ENCODE measurements at regions not wholly inside any gene's neighbourhood (a gene's known extent, or its start where the extent isn't known, plus 50 kb on each side); places are given as distances from the start of the nearest gene placed in this dataset.

DNA sequence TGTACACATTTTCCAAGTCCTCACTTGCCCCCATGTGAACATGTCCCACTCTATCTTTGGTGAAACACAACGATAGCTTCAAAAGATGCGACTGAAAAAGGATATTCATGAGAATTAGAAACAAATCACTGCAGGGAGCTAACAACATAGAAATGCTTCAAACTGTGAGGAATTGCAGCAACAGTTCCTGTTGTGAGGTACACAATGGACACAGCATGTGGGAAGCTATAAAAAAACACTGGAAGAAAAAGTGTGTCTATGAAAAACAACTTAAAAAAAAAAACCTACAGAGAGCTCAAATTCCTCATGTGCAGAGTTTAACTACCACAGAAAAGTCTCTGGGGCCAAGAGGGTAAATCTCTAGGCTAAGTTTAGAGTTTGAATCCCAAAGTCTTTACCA lies 51.6 kb upstream of the BLTP1 start:
- Histone ChIP-seq H3K27me3 (replicated peaks; ENCODE audit: control insufficient read depth, insufficient read depth, low read length) (no peaks in the 10 kb centered on the region), H3K4me3 (ENCODE audit: low read depth, low read length) (no peak overlapping the region), H3K4me1 (no peaks in the 10 kb centered on the region), H3K9me3 (no peaks in the 10 kb centered on the region), H3K36me3 (ENCODE audit: control insufficient read depth, insufficient read depth, low read length) (no peaks in the 10 kb centered on the region)
- H3K36me3 Mint-ChIP-seq (ENCODE audit: insufficient read depth, unreplicated experiment) = no peaks in the 10 kb centered on the region
- no peak overlapping the region for H3K4me3 Mint-ChIP-seq (ENCODE audit: unreplicated experiment)
- no TSS peak for BruUV-seq (replicated peaks)
- no peaks in the 10 kb centered on the region for H3K9me3 Mint-ChIP-seq (ENCODE audit: unreplicated experiment)
- intact Hi-C loops (cut with micrococcal nuclease; ENCODE audit: unreplicated experiment) = no loop called here
- no peaks in the 10 kb centered on the region for H3K4me1 Mint-ChIP-seq (ENCODE audit: low read depth, unreplicated experiment)
- TF ChIP-seq, protein P1, sequence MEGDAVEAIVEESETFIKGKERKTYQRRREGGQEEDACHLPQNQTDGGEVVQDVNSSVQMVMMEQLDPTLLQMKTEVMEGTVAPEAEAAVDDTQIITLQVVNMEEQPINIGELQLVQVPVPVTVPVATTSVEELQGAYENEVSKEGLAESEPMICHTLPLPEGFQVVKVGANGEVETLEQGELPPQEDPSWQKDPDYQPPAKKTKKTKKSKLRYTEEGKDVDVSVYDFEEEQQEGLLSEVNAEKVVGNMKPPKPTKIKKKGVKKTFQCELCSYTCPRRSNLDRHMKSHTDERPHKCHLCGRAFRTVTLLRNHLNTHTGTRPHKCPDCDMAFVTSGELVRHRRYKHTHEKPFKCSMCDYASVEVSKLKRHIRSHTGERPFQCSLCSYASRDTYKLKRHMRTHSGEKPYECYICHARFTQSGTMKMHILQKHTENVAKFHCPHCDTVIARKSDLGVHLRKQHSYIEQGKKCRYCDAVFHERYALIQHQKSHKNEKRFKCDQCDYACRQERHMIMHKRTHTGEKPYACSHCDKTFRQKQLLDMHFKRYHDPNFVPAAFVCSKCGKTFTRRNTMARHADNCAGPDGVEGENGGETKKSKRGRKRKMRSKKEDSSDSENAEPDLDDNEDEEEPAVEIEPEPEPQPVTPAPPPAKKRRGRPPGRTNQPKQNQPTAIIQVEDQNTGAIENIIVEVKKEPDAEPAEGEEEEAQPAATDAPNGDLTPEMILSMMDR (IDR thresholded peaks at IDR 0.05; ENCODE audit: insufficient read depth in 1 of 2, low read depth in 1 of 2, low read length in 1 of 2, severe bottlenecking in 1 of 2, unreplicated experiment in 1 of 2) = no peak
- DNase-seq = no peak
- POLR2A ChIA-PET = no interaction called here
- H3K27me3 Mint-ChIP-seq (ENCODE audit: insufficient read depth, unreplicated experiment) = peaks cover 14% of the 10 kb centered on the region
- CTCF ChIA-PET = no interaction called here
- H3K27ac Mint-ChIP-seq (ENCODE audit: unreplicated experiment) = no peak overlapping the region

DNA sequence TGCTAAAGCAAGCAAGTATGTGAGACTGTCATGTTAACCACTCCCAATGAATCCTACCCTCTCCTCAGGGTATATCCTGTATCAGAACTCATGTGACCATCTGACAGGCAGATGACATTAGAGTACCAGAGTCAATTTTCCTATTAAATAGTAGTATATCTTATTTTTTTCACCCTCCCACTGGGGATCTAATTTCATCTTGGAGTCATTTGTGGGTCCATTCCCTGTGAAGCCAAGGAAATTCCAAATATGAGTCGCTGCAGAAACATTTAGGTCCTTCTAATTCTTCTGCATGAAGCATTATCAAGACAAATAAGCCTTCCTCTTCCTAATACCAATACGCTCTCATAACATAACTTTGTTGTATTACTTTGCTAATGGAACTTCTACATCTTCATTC lies 52.2 kb upstream of the BLTP1 start:
- Histone ChIP-seq H3K4me3 (ENCODE audit: low read depth, low read length) (no peak overlapping the region), H3K4me1 (no peaks in the 10 kb centered on the region), H3K36me3 (ENCODE audit: control insufficient read depth, insufficient read depth, low read length) (no peaks in the 10 kb centered on the region), H3K9me3 (no peaks in the 10 kb centered on the region), H3K27me3 (replicated peaks; ENCODE audit: control insufficient read depth, insufficient read depth, low read length) (no peaks in the 10 kb centered on the region)
- no peak overlapping the region for H3K4me3 Mint-ChIP-seq (ENCODE audit: unreplicated experiment)
- BruUV-seq (replicated peaks) = no TSS peak
- no peak for DNase-seq
- CTCF ChIA-PET = no interaction called here
- TF ChIP-seq, protein P1 (IDR thresholded peaks at IDR 0.05; ENCODE audit: insufficient read depth in 1 of 2, low read depth in 1 of 2, low read length in 1 of 2, severe bottlenecking in 1 of 2, unreplicated experiment in 1 of 2) = no peak
- H3K4me1 Mint-ChIP-seq (ENCODE audit: low read depth, unreplicated experiment) = no peaks in the 10 kb centered on the region
- no peak overlapping the region for H3K27ac Mint-ChIP-seq (ENCODE audit: unreplicated experiment)
- no peaks in the 10 kb centered on the region for H3K9me3 Mint-ChIP-seq (ENCODE audit: unreplicated experiment)
- POLR2A ChIA-PET = no interaction called here
- H3K36me3 Mint-ChIP-seq (ENCODE audit: insufficient read depth, unreplicated experiment) = no peaks in the 10 kb centered on the region
- H3K27me3 Mint-ChIP-seq (ENCODE audit: insufficient read depth, unreplicated experiment) = peaks cover 14% of the 10 kb centered on the region
- intact Hi-C loops (cut with micrococcal nuclease; ENCODE audit: unreplicated experiment) = no loop called here

DNA sequence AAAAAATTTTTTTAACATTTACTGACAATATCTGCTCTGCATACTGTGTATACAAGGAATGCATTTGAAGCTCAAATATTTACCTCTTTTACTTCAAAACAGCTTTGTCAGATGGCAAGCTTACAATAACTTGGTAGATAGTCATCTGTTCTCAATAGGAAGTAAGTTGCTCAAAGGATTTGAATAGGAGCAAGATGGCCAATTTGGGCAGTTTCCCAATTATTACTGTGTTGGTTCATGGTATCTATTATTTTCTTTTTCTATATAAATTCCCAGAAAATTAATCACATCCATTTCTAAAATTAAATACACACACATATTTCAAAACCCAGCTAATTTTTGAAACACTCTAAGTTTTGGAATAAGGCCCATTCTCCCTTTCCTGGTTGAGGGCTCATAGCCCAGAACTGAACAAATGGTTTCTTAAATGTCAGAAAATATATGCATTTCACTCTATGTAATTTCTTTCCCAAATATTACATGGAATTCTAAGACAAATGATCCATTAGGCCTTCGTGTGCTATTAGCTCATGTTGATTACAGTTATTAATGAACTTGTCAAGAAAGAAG lies 60.2 kb upstream of the BLTP1 start:
- Histone ChIP-seq H3K4me1 (no peaks in the 10 kb centered on the region), H3K36me3 (ENCODE audit: control insufficient read depth, insufficient read depth, low read length) (no peaks in the 10 kb centered on the region), H3K27me3 (replicated peaks; ENCODE audit: control insufficient read depth, insufficient read depth, low read length) (no peaks in the 10 kb centered on the region), H3K9me3 (no peaks in the 10 kb centered on the region), H3K4me3 (ENCODE audit: low read depth, low read length) (no peak overlapping the region)
- Mint-ChIP-seq H3K36me3 (ENCODE audit: insufficient read depth, unreplicated experiment) (no peaks in the 10 kb centered on the region), H3K27ac (ENCODE audit: unreplicated experiment) (no peak overlapping the region), H3K4me3 (ENCODE audit: unreplicated experiment) (no peak overlapping the region), H3K4me1 (ENCODE audit: low read depth, unreplicated experiment) (no peaks in the 10 kb centered on the region), H3K9me3 (ENCODE audit: unreplicated experiment) (no peaks in the 10 kb centered on the region), H3K27me3 (ENCODE audit: insufficient read depth, unreplicated experiment) (peaks cover 13% of the 10 kb centered on the region)
- ChIA-PET CTCF (no interaction called here), POLR2A (no interaction called here)
- intact Hi-C loops (cut with micrococcal nuclease; ENCODE audit: unreplicated experiment) = no loop called here
- TF ChIP-seq, protein P1 (IDR thresholded peaks at IDR 0.05; ENCODE audit: insufficient read depth in 1 of 2, low read depth in 1 of 2, low read length in 1 of 2, severe bottlenecking in 1 of 2, unreplicated experiment in 1 of 2) = no peak
- no peak for DNase-seq
- BruUV-seq (replicated peaks) = no TSS peak
